PFSK-1 (cell line): ENCODE measurements at regions not wholly inside any gene's neighbourhood (a gene's known extent, or its start where the extent isn't known, plus 50 kb on each side); places are given as distances from the start of the nearest gene placed in this dataset.

Experiments used
- POLR2AphosphoS5 ChIP-seq: IDR thresholded peaks from 2 replicates; pipeline ENCODE4 v1.6.1; 2012; ENCODE audit warnings: low read depth, mild to moderate bottlenecking, control low read depth, low read length, moderate library complexity
- SIN3A ChIP-seq: IDR thresholded peaks from 2 replicates; pipeline ENCODE4 v1.6.1; 2012; ENCODE audit warnings: mild to moderate bottlenecking, low read length, moderate library complexity, borderline replicate concordance; ENCODE audit not compliant: insufficient read depth
- TF ChIP-seq, protein P1 (sequence below), 2 experiments: IDR thresholded peaks; 2 replicates each; pipeline versions ENCODE4 v1.6.1 to v1.8.0; 2011 to 2012; ENCODE audit warnings: low read depth in 2 of 2, low read length in 2 of 2, control low read depth in 1 of 2, inconsistent platforms in 1 of 2, mild to moderate bottlenecking in 1 of 2, moderate library complexity in 1 of 2; ENCODE audit not compliant: insufficient read depth in 1 of 2

DNA sequence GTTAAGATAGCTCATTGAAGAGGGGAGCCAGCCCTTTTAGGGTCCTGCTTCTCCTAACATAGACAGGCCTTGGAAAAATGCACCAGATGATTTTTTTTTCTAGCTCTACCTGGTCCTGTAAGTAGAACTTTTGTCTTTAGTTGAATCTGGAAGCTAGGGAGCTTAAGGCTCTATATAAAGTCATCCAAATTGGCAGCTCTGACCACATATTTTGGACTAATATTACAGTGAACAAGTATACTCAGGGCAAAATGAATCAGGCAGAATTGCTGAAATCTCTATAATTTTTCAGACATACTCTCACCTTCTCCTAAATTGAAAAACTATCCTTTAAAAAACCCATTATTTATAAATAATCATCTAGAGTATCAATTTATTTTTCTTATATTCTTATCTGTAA is 375.6 kb downstream of the OSTF1 start:
- no peak for TF ChIP-seq POLR2AphosphoS5
- TF ChIP-seq SIN3A = no peak
- TF ChIP-seq, protein P1, sequence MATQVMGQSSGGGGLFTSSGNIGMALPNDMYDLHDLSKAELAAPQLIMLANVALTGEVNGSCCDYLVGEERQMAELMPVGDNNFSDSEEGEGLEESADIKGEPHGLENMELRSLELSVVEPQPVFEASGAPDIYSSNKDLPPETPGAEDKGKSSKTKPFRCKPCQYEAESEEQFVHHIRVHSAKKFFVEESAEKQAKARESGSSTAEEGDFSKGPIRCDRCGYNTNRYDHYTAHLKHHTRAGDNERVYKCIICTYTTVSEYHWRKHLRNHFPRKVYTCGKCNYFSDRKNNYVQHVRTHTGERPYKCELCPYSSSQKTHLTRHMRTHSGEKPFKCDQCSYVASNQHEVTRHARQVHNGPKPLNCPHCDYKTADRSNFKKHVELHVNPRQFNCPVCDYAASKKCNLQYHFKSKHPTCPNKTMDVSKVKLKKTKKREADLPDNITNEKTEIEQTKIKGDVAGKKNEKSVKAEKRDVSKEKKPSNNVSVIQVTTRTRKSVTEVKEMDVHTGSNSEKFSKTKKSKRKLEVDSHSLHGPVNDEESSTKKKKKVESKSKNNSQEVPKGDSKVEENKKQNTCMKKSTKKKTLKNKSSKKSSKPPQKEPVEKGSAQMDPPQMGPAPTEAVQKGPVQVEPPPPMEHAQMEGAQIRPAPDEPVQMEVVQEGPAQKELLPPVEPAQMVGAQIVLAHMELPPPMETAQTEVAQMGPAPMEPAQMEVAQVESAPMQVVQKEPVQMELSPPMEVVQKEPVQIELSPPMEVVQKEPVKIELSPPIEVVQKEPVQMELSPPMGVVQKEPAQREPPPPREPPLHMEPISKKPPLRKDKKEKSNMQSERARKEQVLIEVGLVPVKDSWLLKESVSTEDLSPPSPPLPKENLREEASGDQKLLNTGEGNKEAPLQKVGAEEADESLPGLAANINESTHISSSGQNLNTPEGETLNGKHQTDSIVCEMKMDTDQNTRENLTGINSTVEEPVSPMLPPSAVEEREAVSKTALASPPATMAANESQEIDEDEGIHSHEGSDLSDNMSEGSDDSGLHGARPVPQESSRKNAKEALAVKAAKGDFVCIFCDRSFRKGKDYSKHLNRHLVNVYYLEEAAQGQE (IDR thresholded peaks at IDR 0.05; ENCODE audit: insufficient read depth in 1 of 2, low read depth in 2 of 2, low read length in 2 of 2) = no peak
